ENCODE measurements at regions not wholly inside any gene's neighbourhood (a gene's known extent, or its start where the extent isn't known, plus 50 kb on each side); places are given as distances from the start of the nearest gene placed in this dataset.

GRCh38 chr7:51789489-51789888 lies 472.9 kb upstream of the COBL start:
- peak; percentile 67 for TF ChIP-seq CTCF (IDR thresholded peaks at IDR 0.05)
- TF ChIP-seq EZH2 (IDR thresholded peaks at IDR 0.05): no peak

All from neural progenitor cell (in vitro differentiated cells).